ENCODE measurements at regions not wholly inside any gene's neighbourhood (a gene's known extent, or its start where the extent isn't known, plus 50 kb on each side); places are given as distances from the start of the nearest gene placed in this dataset.
"Not testable (repeated sequence)": the region's sequence is repeated elsewhere in the genome, so short reads cannot be mapped to it uniquely, and the experiment has no call there.

DNA sequence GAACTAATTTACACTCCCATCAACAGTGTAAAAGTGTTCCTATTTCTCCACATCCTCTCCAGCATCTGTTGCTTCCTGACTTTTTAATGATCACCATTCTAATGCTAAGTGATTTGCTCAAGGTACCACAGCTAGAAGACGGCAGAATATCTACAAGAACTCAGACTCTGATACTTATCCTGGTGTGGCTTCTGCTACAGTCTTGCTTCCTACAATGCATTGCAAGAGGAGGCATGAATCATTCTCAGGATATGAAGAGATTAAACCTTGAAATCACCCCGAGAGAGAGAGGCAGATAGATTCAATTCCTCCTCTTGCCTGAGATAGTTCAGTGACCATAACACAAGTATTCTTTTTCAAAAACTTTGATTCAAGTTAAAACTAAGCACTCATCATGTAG is 306.4 kb downstream of the TBC1D4 start:
- DNase-seq, result no peak

- not testable (repeated sequence) for DNase-seq
Measured at GRCh38 chr13:75175097-75175496, 306.9 kb downstream of the TBC1D4 start.

DNA sequence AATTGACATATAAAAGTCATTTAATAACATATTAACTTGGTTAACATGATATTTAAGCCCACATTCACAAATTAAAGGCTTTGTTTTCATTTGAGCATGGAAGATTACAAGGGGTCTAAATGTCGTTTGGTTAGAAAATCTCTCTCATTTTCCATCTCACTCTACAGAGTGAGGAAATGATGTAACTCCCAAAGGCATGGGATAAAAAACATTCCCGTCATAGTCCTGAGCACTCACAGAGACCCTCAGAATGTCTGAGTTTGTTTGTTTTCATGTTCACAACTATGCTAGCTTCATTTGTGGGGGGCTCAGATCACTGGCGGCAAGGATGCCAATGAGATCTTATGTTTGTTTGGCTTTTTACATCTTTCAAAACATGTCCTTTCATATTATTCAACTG is 307.5 kb downstream of the TBC1D4 start:
- no peak for DNase-seq

DNA sequence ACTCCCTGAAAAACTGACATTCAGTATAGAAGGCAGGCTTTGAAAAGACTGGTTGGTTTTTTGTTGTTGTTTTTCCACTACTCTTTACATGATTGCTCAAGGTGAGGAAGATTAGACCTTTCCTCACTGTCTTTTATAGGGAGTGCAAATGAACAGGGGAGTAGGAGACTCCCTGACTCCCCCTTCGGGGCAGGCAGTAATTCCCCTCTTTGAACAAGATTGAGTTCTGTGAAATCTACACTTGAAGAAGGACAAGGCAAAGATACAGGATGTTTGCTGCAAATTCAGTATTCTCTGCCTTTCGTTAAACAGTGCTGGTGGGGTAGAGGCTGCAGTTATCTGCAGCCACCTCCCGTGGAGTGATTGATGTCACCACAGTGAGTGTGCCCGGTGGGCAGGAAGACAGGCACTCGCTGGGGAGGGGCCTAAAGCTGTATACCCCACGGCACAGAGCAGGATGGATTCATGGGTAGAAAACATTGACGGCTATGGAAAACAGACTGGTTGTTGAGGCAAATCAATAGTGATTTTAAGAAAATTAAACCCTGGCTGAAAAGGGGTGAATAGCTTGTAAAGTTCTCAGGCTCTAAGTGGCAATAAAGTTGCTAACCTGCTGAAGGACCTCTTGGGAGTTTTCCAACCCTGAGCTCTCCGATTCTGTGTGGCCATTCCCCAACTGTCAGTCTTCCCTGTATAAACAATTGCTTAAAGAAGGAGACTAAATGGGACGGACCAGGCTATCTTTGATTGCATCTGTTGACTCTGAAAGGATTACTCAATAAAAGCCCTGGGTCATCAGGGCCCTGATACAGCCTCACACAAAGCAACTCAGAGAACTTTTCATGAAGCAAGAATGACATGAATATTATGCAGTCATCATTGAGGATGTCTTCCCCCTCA is 308.3 kb downstream of the TBC1D4 start:
- DNase-seq, result no peak

- DNase-seq, result no peak
Measured at GRCh38 chr13:75170311-75170710, 311.7 kb downstream of the TBC1D4 start.

GRCh38 chr13:75165543-75166230 is 316.3 kb downstream of the TBC1D4 start:
- DNase-seq, result no peak

DNA sequence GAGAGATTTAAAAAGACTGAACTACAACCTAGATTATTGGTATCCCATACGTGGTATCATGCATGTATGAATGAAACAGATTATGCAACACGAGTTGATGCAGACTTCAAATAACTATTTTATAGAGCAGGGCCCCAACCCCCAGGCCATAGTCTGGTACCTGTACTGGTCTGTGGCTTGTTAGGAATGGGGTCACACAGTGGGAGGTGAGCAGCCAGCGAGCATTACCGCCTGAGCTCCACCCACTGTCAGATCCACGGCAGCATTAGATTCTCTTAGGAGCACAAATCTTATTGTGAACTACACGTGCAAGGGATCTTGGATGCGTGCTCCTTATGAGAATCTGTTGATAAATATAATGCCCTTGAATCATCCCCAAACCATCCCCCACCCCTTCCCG is 320.2 kb downstream of the TBC1D4 start:
- DNase-seq, result no peak

DNA sequence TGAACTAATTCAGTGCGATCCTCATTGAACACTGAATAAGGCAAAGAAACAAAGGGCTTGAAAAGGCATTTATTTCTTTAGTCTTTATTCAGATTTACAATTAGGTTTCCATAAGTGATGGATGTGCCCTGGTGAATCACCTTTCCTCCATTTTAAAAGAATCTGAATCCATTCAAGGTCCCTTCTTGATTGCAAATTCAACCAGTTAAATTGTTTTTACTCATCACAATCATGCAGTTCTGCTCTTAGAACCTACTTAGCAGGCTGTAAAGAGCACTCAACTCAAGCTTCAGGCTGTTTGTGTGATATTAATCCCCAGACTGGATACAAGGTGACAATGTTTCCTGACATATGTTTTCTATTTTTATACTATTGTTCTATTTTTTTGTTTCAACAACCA is 321.0 kb downstream of the TBC1D4 start:
- DNase-seq, result no peak

DNA sequence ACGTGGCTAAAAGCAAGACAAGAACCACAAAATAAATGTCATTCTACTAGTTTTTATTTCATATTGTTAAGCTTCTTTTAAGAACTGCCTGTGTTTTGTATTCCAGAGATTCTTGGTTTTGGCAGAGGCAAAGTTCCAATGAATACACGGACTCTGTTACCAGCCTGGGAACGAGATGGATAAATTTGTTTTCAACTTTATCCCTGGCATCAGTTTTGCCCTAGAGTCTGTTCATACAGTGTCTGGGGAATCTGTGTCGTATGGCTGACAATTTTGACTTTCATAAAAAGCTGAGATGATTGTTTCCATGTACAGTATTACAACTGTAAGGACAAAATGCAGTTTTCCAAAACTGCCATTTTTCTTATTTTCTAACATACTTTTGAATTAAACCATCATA is 327.6 kb downstream of the TBC1D4 start:
- no peak for DNase-seq

DNA sequence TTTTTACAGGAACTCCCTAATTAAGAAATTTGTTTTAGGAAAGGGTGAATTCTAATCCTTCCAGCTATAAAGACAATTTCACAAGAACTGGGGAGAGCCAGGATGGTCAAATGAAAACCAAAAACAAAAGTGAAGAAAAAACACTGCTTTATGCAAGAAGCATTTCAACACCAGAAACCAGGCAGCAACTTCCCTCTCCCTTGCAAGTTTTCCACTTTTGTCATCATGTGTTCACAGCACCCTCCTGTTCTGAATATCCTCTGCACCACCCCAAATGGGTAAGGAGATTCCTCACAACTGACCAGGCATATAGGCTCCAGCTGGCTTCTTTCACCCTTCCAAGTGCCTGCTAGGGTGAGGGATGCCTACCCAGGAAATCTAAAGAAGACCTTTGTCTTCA is 328.1 kb downstream of the TBC1D4 start:
- DNase-seq, result no peak

- no peak for DNase-seq
Measured at GRCh38 chr13:75153386-75153785, 328.6 kb downstream of the TBC1D4 start.

DNA sequence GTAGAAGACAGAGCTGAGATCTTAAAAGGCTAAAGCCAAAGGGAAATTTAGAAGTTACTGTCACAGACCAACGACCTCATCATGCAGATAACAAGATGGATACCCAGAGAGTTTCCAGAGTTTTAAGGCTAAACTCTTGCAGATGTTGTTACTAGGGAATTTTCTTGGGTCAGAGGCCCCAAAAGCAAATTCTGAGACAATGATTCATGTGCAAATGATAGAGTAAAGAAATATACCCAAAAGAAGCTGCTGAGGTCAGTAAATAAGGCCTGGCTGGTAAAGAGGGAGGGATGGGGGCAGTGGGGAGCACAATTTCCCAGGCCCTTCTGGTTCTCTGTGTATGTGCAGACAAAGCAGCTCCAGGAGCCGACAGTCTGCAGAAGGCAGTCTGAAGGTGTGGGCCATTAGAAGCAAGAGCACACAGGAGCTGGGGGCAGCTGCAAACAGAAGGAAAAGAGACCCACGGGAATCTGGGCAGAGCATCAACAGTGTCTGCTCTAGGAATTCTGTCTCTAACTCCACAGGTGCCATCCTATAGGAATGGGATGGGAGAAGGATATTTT is 330.8 kb downstream of the TBC1D4 start:
- DNase-seq, result no peak

DNA sequence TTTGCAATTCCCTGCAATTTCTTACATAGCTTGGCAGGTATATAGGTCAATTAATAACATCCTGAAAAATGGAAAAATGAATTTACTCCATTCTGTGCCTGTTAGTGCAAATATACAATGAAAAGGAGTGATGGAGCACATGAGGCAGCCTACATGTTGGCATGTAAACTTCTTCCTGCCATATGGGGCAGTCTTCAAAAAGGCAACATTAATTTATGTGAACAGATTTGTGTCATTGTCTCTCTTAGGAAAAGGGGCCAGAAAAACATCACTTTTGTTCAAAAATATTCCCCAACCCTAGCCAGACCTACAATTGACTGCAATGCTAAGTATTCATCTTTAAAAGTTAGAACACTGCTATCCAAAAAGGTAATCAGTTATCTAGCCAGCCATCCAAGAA is 332.2 kb downstream of the TBC1D4 start:
- no peak for DNase-seq

DNA sequence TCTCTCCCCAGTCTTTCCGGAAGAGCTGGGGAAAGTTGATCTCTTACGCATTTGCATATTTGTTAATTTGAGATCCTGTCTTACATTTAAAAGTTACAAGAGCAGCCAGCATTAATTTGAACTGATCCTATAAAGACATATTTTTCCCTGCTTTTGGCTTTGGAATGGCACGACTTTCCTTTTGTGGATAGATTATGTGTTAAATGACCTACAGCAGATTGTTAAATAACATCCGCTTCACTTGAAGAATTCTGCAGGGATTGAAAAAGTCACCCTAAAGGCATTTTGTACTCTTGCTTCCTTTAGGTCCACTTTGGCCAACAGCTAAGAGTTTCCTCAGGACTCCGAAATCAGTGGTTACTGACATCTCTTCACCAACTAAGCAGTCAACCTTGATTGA is 334.0 kb downstream of the TBC1D4 start:
- no peak for DNase-seq

GRCh38 chr13:75146436-75146835 is 335.5 kb downstream of the TBC1D4 start:
- no peak for DNase-seq

GRCh38 chr13:75145927-75146326 is 336.0 kb downstream of the TBC1D4 start:
- DNase-seq, result no peak

GRCh38 chr13:75139291-75139690 is 342.7 kb downstream of the TBC1D4 start:
- no peak for DNase-seq

- no peak for DNase-seq
Measured at GRCh38 chr13:75137911-75138571, 343.9 kb downstream of the TBC1D4 start.

DNA sequence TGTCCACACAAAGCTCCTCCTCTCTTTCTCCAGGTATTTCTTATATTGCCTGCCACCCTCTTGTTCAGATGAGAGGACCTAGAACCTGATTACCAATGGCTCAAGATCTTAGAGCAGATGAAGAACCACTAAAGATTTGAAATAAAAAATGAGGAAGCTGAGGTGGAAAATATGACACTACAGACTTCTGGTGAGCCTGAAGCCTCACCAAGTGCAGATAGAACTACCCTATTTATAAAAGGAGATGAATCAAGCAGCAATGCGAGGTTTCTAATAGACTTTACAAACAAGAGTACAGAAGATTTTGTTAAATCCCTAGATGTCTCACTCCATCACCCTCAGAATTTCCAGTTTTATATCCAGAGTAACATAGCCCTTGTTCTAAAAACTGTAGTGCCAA is 345.8 kb downstream of the TBC1D4 start:
- DNase-seq, result no peak

DNA sequence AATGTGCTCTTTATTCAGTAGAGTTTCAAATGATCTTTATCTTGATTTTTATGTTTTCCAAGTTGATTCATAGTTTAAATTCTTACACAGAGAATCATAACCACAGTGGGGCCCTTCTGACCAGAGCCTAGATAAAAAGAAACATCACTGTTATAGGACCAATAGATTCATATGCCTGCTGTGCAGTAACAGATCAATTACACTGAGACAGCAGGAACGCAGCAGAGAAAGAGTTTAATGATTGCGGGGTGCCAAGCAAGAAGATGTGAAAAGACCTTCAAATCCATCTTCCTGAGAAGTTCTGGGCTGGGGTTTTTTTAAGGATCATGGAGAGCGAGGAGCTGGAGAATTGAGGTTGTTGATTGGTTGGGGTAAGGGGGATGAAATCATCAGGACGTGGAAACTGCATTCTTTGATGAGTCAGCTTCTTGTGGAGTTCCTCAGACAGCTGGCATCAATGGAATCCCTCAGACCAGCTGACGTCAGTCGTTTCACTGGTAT is 346.6 kb downstream of the TBC1D4 start:
- no peak for DNase-seq

- DNase-seq, result no peak
Measured at GRCh38 chr13:75132701-75133695, 349.0 kb downstream of the TBC1D4 start.

DNA sequence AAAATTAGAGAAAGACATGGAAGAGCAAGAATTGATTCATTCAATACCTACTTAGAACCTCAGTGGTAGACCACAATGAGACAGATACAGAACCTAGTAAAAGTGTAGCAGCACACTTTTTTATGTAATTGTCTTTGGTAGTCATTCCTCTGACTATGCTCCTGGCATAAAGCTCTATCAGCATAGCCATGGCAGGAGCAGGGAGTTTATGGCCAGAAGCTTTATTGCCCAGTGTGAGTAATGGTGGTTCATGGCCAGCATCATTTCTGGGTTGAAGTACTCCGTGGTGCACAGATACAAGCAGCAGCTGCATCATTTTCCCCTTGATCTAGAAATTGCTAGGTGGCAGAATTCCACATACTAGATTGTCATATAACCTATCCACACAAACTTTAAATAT is 352.6 kb downstream of the TBC1D4 start:
- DNase-seq, result no peak
